ENCODE measurements at regions not wholly inside any gene's neighbourhood (a gene's known extent, or its start where the extent isn't known, plus 50 kb on each side); places are given as distances from the start of the nearest gene placed in this dataset.

GRCh38 chrX:2632533-2633504, 58.3 kb upstream of the CD99 start:
- Histone ChIP-seq H2BK12ac (ENCODE audit: low read depth, low read length) (no peak overlapping the region), H3K27ac (ENCODE audit: low read depth, low read length) (no peak overlapping the region), H3K79me2 (ENCODE audit: control insufficient read depth in 1 of 2, insufficient read depth in 2 of 2, low read length in 2 of 2) (0 out of 4 replicates have a peak, but pooled peaks cover 0 to 4% of the 10 kb centered on the region in 2 experiments), H4K5ac (ENCODE audit: insufficient read length, low read depth, low read length) (no peak overlapping the region), H2BK15ac (ENCODE audit: low read length) (no peak overlapping the region), H3K79me1 (ENCODE audit: low read depth, low read length) (peaks cover 6% of the 10 kb centered on the region), H3K23ac (ENCODE audit: insufficient read length) (no peak overlapping the region), H4K20me1 (replicated peaks in 1 of 2; ENCODE audit: control insufficient read depth in 1 of 2, insufficient read depth in 2 of 2, low read length in 2 of 2) (no peaks in the 10 kb centered on the region), H3K56ac (replicated peaks; ENCODE audit: insufficient read length, low read depth, low read length) (no peak overlapping the region), H2BK5ac (ENCODE audit: low read depth, low read length) (no peak overlapping the region), H2AK5ac (ENCODE audit: low read depth, low read length) (no peak overlapping the region), H3K9me3 (ENCODE audit: insufficient read depth in 2 of 2, low read depth in 1 of 2, low read length in 1 of 2) (no peaks in the 10 kb centered on the region), H3K9ac (replicated peaks in 1 of 4; ENCODE audit: extremely low read depth in 1 of 4, low read depth in 3 of 4, low read length in 3 of 4) (no peak overlapping the region), H3K4me3 (ENCODE audit: extremely low read depth in 1 of 4, insufficient read depth in 2 of 4, low read depth in 3 of 4, low read length in 4 of 4) (no peak overlapping the region), H2BK20ac (ENCODE audit: low read length) (no peak overlapping the region), H3K23me2 (ENCODE audit: low read depth, low read length) (no peaks in the 10 kb centered on the region; the same call in 1 of the 2 replicates), H3K4me1 (replicated peaks in 1 of 4; ENCODE audit: control insufficient read depth in 3 of 4, insufficient read depth in 4 of 4, low read length in 3 of 4) (no peaks in the 10 kb centered on the region), H2AFZ (ENCODE audit: low read length) (no peak overlapping the region), H3K4me2 (ENCODE audit: insufficient read depth in 1 of 2, low read depth in 2 of 2, low read length in 2 of 2) (no peak overlapping the region), H3K14ac (ENCODE audit: insufficient read length) (no peak overlapping the region), H4K91ac (replicated peaks; ENCODE audit: insufficient read length, low read length) (no peak overlapping the region), H4K8ac (ENCODE audit: extremely low read depth, insufficient read depth, low read length) (no peak overlapping the region), H2BK120ac (replicated peaks; ENCODE audit: low read depth, low read length) (no peak overlapping the region), H3K4ac (replicated peaks; ENCODE audit: insufficient read length, low read depth, low read length) (no peak overlapping the region), H3K27me3 (replicated peaks in 1 of 4; ENCODE audit: control insufficient read depth in 3 of 4, extremely low read depth in 1 of 4, insufficient read depth in 3 of 4, low read length in 3 of 4) (no peaks in the 10 kb centered on the region), H3K18ac (ENCODE audit: extremely low read depth, low read length) (no peak overlapping the region), H3K36me3 (ENCODE audit: control insufficient read depth in 2 of 4, insufficient read depth in 4 of 4, low read length in 3 of 4) (peaks cover 0 to 40% (median 24%) of the 10 kb centered on the region in 4 experiments; a peak in 7 of 8 replicates)
- FAIRE-seq (no peak), DNase-seq (ENCODE audit: low read depth in 1 of 2, low spot score in 2 of 2) (no peak)
- WGBS, 2 experiments (ENCODE audit: extremely low coverage in 1 of 2, insufficient coverage in 1 of 2, insufficient read length in 1 of 2, insufficient replicate concordance in 2 of 2, low coverage in 1 of 2, low lambda C conversion rate in 2 of 2, missing lambda C conversion rate in 1 of 2) = 88% methylated on average over 9 of the region's 9 CpGs; no CpG with 5 or more reads in 1 of the 2 experiments
- ChIA-PET POLR2A (ENCODE audit: partially characterized antibody) (no interaction called here), CTCF (ENCODE audit: partially characterized antibody) (no interaction called here)
- TF ChIP-seq TBP (IDR thresholded peaks at IDR 0.05; ENCODE audit: low read depth, low read length) = no peak
